ENCODE measurements at regions not wholly inside any gene's neighbourhood (a gene's known extent, or its start where the extent isn't known, plus 50 kb on each side); places are given as distances from the start of the nearest gene placed in this dataset.

DNA sequence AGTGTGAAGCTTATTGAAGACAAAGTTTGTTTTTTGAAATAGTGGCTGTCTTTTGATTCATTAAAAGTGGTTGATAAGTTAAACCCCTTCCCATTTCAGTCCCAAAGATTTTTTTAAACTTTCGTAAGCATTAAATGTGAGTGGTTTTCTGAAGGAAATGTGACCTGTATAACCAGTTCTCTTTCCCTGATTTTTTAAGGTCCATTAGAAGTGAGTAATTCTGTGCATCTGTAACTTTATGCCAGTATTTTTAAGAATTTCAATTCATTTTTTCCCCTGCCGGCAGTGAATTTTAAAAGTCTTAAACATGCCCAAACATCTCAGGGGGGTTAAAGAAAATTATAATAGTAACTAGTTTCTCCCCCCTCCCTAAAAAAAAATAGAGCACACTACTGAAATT, 254.6 kb upstream of the SP8 start:
- DNase-seq: no peak

DNA sequence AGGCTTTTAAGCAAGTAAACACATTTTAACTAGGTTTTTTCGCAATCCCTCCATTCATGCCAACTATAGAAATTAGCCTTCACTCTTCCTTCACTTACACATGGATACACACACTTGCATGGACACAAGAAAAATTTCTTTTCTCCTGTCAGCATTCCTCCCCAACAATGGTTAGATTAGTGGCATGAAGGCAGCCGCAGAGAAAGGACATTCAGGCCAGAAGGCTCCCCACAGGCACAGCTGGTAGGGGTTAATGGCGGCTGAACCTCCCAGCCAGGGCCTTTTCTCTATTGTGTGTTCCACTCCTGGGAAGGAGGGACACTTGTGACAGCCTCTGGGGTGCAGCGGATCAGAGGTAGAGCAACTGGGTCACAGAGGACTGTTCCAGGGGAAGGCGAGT, 255.0 kb upstream of the SP8 start:
- no peak for DNase-seq

DNA sequence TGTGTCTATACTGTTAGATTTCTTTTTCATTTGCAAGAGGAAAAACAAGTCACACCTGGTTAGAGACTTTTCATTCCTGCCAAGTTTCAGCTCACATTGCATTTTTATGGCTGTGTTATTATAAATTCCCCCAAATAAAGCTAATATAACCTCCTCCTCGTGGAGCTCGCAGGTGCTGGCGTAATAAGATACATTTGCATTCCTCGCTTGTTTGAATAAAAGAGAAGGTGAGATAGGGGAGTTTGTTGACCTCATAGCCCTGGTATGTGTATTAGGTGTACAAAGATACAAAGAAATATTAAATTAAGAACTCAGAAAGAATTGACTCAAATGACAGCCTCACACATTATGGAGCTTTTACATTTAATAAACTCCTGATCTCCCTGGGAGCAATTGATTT, 257.7 kb upstream of the SP8 start:
- no peak for DNase-seq

DNA sequence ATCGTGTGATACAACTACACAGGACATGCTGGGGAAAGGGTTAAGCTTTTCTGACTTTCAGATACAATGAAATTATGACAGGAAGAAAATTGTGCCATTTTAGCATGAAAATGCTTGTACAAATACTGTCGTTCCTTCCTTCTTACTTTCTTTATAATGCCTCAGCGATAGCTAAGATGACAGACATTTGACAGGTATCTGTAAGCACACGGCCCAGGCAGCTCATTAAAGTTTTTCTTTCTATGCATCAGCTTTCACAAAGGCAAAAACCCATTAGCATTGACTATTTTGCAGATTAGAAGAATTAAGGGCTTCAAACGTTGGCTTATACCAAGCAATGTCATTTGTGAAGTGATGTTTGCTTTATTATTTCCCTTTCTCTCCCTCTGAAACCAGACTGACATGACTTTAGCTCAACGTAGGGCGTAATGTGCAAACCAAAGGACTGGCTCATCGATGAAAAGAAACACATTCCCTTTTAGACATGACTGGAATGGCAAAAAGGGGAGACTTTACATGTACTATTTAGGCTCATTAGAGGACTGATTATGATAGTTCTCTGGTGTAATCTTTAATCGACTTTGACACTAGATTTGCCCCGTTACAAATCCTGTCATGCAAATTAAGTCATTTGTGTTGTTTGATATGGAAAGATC, 258.4 kb upstream of the SP8 start:
- no peak for DNase-seq

DNA sequence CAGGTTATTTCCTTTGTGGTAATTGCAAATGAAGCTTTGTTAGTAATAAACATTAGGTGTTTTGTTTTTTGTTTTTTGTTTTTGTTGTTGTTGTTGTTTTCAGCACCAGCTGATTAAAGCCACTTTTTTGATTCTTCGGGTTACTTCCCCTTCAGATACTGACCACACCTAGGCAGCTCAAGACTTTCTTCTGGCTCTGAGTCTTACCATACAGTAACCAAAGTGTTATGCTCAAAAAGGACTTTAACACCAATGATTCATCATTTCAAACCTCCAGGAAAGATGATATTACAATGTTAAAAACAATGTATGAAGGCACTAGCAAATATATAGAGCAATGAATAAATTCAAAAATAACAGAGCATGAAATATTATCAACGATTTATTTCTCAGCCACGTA, 265.2 kb upstream of the SP8 start:
- DNase-seq: no peak

DNA sequence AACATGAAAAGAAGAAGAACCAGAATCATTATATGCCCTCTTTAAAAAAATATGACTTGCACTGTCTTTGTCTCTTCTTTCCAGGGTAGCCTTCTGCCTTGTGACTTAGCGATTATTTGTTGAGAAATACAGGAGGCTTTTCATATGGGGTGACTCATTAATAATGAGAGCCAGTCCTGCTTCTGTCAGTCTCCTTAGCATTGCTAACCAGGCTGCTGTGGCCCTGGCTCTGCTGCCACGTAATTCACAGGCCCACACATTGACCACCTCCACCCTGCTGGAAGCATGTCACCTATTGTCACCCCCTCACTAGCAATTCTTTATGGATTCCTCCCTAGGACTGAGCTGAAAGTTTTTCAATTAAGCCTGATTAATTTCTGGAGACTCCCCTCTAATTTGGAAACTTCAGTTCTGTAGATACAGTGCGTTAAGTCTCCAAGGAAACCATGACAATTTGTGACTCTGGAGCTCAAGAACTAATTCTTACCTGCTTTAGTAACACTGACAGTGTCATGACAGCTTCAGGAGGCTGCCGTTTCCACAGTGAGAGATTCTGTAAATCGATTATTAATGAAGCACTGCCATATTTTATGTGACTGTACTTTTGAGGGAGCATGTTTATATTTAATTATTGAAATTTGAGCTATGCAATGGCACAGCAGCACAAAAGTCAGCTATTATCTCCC, 267.9 kb upstream of the SP8 start:
- no peak for DNase-seq

DNA sequence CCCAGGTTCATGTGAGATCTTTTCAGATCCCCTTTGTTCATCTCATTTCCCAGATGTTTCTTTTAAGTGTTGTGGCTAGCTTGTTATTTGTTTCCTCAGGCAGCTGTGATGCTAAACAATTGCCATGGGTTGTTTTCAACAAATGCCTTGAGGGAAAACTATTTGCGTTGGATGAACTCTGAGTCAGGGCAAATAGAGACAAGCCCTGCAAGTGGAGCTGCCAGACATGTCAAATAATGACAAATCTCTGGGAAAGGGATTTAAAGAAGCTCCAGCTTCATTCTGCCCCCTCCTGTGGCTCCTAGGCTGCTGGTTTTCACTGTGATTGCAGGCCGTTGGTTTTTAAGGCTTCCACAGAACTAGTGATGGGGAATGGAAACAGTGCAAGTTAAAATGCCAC, 272.4 kb upstream of the SP8 start:
- DNase-seq: no peak

DNA sequence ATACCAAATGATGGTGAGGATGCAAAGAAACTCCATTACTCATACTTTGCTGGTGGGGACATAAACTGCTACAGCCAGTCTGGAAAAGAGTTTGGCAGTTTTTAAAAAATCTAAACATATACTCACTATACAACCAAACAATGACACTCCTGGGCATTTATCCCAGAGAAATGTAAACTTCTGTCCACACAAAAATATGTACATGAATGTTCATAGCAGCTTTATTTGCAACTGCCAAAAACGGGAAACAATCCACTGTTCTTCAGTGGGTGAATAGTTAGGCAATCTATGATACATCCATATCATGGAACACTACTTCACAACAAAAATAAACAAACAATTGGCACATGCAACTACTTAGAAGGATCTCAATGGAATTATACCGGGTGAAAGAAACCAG, 276.4 kb upstream of the SP8 start:
- no peak for DNase-seq

DNA sequence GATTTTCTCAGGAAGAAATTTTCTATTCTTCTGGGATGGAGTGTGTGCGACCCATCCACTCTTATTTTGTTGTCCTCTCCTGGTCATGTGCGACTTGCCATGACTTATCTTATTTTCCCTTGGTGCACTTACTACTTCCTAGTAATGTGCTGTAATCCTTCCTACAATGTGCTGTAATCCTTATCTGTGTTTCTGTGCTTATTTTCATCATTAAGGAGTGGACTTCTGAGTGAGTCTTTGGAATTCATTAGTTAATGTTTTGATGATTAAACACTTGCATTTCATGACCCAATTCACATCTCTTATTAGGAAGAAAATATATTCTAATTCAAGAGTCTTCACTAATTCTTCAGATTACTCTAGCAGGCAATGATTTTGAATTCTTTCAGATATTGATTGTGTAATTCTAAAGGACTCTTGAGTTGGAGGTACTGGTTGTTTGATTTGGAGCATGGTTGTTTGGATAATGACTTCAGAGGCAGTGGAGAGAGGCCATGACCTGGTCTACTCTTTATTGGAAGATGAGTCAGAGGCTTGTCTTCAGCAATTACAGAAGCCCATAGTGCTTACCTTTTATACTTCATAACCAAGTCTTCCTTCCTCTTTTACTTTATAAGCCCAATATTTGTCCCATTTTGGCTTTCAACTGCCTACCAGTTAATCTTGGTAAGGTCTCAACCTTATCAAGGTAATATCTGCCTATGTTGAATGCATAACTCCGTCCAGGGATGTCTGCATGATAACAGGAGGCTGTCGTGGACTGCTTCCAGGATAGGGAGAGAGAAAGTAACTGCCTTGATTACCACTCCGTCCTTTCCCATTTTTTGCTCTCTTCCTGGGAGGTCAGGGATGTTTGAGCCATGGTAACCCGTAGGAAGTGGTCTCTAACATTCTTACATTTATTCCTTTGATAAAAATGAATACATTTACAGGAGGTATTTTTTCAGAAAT, 278.3 kb upstream of the SP8 start:
- no peak for DNase-seq

DNA sequence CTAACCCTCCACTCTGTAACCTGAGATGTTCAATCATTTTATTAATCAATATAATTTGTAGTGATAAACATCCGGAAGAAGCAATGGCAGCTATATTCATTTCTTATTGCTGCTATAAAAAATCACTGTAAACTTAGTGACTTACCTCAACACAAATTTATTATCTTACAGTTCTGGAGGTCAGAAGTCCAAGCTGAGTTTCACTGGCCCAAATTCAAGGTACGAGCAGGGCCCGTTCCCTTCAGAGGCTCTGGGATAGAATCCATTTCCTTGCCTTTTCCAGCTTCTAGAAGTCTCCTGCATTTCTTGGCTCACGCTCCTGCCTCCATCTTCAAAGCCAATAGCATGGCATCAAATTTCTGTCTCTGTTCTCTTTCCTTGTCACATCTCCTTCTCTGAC, 279.5 kb upstream of the SP8 start:
- no peak for DNase-seq

DNA sequence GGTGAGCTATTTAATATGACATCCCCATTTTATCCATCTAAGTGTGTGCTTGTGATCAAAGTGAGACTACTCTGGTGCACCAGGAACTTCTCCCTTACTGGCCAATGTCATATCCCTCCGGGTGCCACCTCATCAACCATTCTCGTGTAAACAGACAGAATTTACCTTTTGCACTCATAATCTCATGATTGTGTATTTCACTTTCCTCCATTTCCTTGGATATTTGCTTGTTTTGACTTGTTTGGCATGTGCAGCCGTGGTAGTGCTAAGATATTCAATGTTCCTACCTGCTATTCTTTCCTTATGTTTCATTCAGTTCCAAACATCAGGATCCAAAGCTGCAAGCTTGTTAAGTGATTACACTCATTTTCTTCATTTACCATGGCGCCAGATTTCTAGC, 280.5 kb upstream of the SP8 start:
- DNase-seq: no peak

DNA sequence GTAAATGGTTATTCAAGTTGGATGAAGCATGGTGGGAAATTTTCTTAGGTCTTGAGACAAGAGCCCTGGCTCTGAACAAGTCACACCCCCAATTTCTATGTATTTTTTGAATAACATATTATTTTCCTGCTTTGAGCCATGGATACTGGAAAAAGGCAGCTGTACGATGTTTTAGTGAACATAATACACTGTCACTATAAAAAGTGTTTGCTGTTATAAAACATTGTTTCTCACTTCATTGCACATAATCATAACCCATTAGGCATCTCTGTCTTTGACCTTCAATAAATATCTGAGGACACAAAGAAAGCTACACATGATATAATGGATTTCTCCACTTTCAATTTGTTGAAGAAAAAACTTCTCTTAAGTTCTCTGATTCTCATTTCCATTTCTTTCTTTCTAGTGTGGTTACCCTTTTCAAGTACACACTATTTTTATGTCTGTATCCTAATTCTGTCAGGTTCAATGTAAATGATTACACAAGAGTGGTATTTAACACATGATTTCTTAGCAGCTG, 283.9 kb upstream of the SP8 start:
- no peak for DNase-seq

DNA sequence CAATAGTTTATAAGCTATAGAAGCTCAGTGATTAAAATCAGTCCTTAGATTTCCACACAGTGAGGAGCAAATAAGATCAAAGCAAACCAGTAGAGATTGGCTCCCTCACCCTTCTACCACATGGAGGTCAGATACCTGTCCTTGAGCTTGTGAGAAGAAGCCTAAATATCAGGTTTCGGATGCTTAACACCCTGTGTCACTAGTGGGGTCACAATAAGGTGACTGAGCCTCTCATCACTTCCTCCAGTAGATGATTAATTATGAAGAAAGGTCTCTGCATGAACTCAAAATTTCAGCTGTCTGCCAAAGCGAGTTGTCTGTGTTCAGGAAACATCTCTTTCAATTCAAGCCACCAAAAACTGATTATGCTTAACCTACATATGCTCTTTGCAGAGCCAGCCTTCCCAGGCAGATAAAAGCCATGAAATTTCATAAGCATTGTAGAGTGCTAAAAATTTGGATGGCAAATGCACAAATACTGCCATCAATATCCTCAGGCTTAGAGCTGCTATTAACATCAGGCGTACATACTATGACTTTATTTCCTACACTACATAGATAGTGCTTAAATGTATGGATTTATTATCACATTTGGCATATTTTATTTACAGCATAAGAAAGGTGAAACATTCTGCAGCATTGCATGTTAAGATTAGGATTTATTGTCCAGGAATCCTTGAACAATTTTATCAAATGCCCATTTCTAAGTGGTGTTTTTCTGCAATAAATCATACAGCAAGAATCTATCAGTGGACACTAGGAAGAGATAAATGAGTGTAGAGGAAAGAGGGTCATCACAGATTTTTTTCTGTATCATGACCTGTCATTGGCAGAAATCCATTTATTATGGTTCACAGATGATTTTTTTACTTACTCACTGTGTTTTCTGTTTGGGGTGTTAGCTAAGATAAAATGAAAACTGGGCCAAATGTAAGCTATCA, 285.1 kb upstream of the SP8 start:
- DNase-seq: no peak

DNA sequence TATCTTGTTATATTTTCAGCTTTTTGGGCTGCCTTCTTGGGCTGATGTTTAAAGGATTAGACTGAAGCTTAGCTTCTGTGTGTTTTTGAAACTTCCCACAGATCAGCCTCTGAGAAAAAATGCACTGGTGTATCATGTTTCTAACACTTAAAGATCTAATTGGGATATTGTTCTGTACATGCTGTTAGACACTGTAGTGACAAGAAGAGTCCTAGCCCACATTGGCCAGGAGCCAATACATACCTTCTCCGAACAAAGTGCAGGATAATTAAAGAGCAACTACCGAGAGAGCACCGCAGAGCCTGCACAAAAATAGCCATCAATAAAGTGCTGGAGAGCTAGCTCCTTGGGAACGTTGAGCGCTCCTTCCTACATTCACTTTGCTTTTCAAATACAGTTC, 289.4 kb upstream of the SP8 start:
- DNase-seq: no peak

DNA sequence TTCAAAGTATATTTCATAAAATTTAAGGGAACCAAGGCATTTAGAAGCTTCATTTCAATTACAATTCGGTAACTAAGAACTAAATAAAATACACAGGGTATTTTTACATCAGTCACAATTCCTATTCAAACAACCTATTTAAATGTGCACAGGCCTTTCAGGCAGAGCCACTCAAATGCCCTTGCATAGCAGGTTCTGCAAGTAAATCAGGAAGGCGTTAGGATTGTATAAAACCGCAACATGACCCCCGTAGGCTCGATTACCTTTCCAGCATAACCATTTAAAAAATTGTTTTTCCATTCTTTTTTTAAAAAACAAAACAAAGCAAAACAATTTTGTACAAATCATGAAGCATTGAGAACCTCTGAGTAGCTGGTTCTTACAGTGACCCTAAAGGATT, 289.9 kb upstream of the SP8 start:
- no peak for DNase-seq

DNA sequence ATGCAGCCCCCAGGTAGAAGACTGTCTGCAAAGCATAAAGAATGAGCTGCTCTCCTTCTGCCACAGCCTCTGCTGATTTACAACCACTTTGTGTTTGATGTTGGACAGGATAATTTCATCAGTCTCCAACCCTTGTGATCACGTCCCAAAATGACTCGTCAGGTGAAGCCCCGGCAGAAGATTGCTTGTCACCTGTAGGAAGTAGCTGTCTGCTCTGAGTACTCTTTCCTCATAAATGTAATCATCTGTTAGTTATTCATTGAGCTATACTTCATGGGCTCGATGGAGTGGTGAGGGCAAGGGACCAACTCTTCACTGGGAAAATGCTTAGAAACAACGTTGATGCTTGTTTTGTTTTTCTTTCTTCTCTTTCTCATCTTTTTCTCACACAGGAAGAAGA, 290.9 kb upstream of the SP8 start:
- DNase-seq: no peak

DNA sequence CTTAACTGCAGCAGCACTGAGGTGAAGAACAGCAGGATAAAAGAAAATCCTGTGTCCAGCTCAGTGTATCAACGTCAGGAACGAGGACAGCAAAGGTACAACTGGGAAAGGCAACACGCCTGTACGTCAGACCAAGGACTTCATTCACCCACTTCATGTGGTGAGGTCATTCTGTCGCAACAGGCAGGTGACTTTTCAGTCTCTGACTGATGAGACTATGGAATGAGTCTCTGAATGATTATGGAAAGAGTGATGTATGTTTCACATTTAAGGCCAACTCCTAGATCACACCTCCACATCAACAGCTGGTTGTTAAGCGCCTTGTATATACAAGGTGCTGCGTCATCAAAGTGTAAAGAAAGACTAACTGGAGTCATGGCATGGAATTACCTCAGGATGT, 297.6 kb upstream of the SP8 start:
- DNase-seq: no peak

DNA sequence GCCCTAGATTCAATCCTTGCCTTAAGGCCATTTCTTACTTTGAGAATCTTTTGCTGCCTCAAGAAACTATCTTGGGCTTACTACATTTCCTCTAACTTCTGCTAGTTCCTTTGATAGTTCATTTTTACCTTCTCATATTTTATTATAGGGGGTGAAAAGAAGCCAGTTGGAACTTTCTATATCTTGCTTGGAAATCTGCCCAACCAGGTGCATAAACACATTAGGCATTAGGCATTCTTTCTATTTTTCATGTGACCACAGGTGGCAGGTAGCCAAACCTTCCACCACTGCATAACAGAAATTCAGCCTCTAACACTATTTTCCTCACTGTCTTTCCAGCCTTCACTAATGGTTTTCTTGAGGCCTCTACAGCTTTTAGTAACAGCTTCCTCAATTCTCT, 300.0 kb upstream of the SP8 start:
- no peak for DNase-seq

DNA sequence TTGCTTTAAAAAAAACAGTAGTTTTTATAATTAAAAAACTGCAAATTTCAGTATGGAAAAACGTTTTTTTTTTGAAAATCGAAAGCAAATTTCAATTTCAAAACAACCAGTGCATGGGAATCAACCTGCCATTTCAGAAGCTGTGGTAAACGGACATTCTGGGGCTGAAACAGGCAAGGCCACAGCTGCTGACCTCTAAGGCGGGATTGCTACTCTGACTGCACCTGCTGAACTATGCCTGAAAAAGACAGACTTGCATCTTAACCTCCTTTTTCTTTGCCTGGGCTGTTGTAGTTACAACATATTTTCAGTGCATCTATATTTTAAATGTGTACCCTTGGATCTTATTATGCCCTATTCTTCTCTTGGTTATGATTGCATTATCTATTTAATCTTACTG, 303.0 kb upstream of the SP8 start:
- DNase-seq: no peak

DNA sequence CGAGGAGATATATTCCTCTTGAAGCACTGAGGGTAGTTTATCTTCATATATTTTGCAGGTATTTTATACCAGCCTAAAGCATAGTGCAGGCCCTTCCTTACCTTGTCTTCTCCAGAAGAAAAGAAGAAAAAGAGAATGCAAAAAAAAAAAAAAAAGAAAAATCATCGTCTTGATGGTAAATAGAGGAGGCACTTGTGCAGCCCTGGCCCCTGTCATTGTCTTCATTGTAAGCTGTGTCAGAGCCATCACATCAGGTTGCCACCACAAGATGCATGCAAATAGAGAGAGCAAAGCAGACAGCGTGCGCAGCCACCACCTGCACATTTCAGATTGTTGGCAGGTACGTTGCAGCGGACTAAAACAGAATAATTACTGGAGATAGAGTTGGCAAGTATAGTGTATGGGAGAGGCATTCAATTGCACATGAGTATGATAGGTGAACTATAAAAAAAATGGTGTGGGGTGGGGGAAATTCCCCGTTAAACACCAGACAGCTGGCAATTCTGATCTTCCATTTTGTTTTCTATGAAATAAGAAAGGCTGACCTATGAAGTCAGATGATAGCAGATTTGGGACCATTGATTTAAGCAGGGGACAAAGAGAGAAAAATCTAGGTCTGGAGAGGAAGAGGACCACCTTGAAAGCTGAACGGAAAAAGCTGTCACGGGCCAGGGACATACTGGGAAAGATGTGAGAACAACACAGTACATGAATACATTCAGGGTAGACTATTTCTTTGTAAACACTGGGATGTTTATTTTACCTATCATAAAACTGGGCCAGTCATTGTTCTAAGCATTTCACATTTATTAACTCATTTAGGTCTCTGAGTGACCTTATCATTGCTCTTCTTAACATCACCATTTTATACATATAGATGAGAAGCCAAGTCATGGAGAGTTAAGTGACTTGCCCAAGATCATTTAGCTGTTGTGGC, 306.3 kb upstream of the SP8 start:
- DNase-seq: no peak

DNA sequence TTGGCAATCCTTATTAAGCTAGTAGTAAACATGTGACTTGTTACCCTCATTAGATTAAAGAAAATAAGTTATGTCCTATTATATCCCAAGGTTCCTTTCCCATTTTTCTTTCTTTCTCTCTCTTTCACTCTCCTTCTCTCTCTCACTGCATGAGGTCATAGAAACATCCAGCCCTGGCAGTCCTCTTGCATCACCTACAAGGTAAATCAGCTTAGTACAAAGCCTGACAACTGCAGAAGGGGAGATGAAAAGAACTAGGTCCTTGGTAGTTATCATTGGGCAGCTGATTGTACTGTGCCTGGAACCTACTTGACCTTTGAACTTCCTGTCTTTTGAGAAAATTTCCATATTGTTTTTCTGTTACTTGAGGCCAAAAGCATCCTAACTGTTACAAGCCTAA, 307.9 kb upstream of the SP8 start:
- DNase-seq: no peak

DNA sequence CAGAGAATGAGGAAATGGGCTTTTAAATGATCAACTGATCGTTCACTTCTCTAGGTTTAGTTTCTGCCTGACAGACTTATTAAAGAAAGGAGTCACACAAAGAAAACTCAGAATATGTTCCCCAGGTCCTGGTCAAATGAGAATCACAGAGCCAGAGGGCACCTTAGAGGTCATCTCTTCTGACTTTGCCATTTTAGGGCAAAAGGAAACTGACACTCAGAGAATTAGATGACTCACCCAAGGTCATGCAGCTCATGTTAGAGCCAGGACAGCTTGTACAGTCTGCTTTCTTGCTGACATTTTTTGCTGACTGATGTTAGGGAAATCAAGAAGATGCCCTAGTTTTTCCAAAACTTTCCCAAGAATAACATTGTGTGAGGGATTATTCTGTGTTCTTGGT, 312.7 kb upstream of the SP8 start:
- no peak for DNase-seq

All from fibroblast of skin of right quadriceps (primary cell).